Ovary (tissue), 3 donors: ENCODE measurements at regions not wholly inside any gene's neighbourhood (a gene's known extent, or its start where the extent isn't known, plus 50 kb on each side); places are given as distances from the start of the nearest gene placed in this dataset.

Experiments used
- CTCF ChIP-seq, 3 donors: fragments of 450-650 bp in 2 of 3; fragments of 200-600 bp in 1 of 3; IDR thresholded peaks; one replicate each; pipeline versions ENCODE4 v1.5.1 to v1.8.0; 2016 to 2022; ENCODE audit warnings: antibody characterized with exemption in 3 of 3, mild to moderate bottlenecking in 1 of 3
- EP300 ChIP-seq: sonication (generic); formaldehyde crosslinking; IDR thresholded peaks from one replicate; pipeline ENCODE4 v1.6.1; 2017; ENCODE audit warnings: antibody characterized with exemption
- POLR2A ChIP-seq: fragments of 450-650 bp; IDR thresholded peaks from one replicate; pipeline ENCODE4 v1.6.1; 2017; ENCODE audit warnings: antibody characterized with exemption, mild to moderate bottlenecking, moderate library complexity
- donor health status: DM: no; HTN: no; CAD: no.

- TF ChIP-seq EP300 (no peak), CTCF (IDR thresholded peaks at IDR 0.05) (no peak), POLR2A (no peak)
These were observed 289.2 kb downstream of the FZD1 start for GRCh38 chr7:91553410-91553895.
